ENCODE measurements at regions not wholly inside any gene's neighbourhood (a gene's known extent, or its start where the extent isn't known, plus 50 kb on each side); places are given as distances from the start of the nearest gene placed in this dataset.

- TF ChIP-seq CTCF (IDR thresholded peaks at IDR 0.05) (no peak), POLR2AphosphoS5 (IDR thresholded peaks at IDR 0.05; ENCODE audit: low read depth, low read length) (no peak), TCF7L2 (IDR thresholded peaks at IDR 0.05; ENCODE audit: low read depth, low read length) (no peak), REST (IDR thresholded peaks at IDR 0.05; ENCODE audit: insufficient read depth in 1 of 2, low read depth in 2 of 2, low read length in 1 of 2) (no peak), SIN3A (IDR thresholded peaks at IDR 0.05; ENCODE audit: borderline replicate concordance, insufficient read depth, low read depth, low read length) (no peak)
Observed at GRCh38 chr16:64450177-64450576, 671.7 kb downstream of the CDH11 start.
